Lower leg skin (tissue), 4 donors: ENCODE measurements at regions not wholly inside any gene's neighbourhood (a gene's known extent, or its start where the extent isn't known, plus 50 kb on each side); places are given as distances from the start of the nearest gene placed in this dataset.
A peak's percentile ranks its signal among the peaks of the same experiment; 100 is the strongest.

Experiments used
- DNase-seq, 2 donors: peaks; one replicate each; pipeline ENCODE4 v3.0.0-alpha.2; 2019; ENCODE audit warnings: low spot score in 2 of 2
- H3K4me3 ChIP-seq: fragments of 200-600 bp; sonication (generic); 2 replicates; pipeline ENCODE4 v1.5.1; 2017; ENCODE audit warnings: mild to moderate bottlenecking, low read depth; ENCODE audit not compliant: poor library complexity, severe bottlenecking
- CTCF ChIP-seq, 3 donors: fragments of 450-650 bp; IDR thresholded peaks; one replicate each; pipeline ENCODE4 v1.5.1; 2016; ENCODE audit warnings: antibody characterized with exemption in 3 of 3, mild to moderate bottlenecking in 3 of 3, moderate library complexity in 2 of 3
- POLR2A ChIP-seq, 2 donors: fragments of 450-650 bp; IDR thresholded peaks; one replicate each; pipeline ENCODE4 v1.6.1; 2016 to 2017; ENCODE audit warnings: antibody characterized with exemption in 2 of 2, mild to moderate bottlenecking in 1 of 2, moderate library complexity in 1 of 2
- WGBS, 2 donors: methylation state at CpG; one replicate each; pipeline ENCODE4 v1.1.5; 2018; 5-methylcytosine and 5-hydroxymethylcytosine counted together
- intact Hi-C: fragments of 100-400 bp; cut with DNase I; formaldehyde crosslinking; loops from one replicate; pipeline ENCODE4 v1.15.0; 2023; ENCODE audit warnings: low total_unique reads

GRCh38 chr12:38159092-38159551 is 157.5 kb upstream of the ALG10B start:
- peak in 1 of 2 donors; percentile 74 for DNase-seq
- WGBS, 2 donors = 82 to 90% methylated on average over 18 to 19 of the region's 19 CpGs

GRCh38 chr12:38159591-38160317 is 156.8 kb upstream of the ALG10B start:
- TF ChIP-seq CTCF (IDR thresholded peaks at IDR 0.05) = no peak
- no peak for TF ChIP-seq POLR2A (IDR thresholded peaks at IDR 0.05)
- H3K4me3 ChIP-seq = no peak overlapping the region
- WGBS, 2 donors = 91% methylated on average over 39 of the region's 39 CpGs
- peak in 1 of 2 donors; percentile 74 for DNase-seq
- intact Hi-C loops = no loop called here

More at GRCh38 chr12:38159092-38159551, 157.5 kb upstream of the ALG10B start:
- intact Hi-C loops = no loop called here
- no peak overlapping the region for H3K4me3 ChIP-seq
- no peak for TF ChIP-seq CTCF (IDR thresholded peaks at IDR 0.05)
- TF ChIP-seq POLR2A (IDR thresholded peaks at IDR 0.05) = no peak

- TF ChIP-seq POLR2A (IDR thresholded peaks at IDR 0.05) (no peak), CTCF (IDR thresholded peaks at IDR 0.05) (no peak)
- intact Hi-C loops = no loop called here
- peak in 1 of 2 donors; percentile 77 for DNase-seq
- WGBS, 2 donors = 90 to 92% methylated on average over 40 to 41 of the region's 41 CpGs
- no peak overlapping the region for H3K4me3 ChIP-seq
Measured at GRCh38 chr12:38160318-38161122, 156.1 kb upstream of the ALG10B start.

- peak in 1 of 2 donors; percentile 82 for DNase-seq
- WGBS, 2 donors = 88 to 90% methylated on average over 35 to 37 of the region's 38 CpGs
- intact Hi-C loops = no loop called here
- TF ChIP-seq CTCF (IDR thresholded peaks at IDR 0.05) = no peak
- no peak for TF ChIP-seq POLR2A (IDR thresholded peaks at IDR 0.05)
- H3K4me3 ChIP-seq = no peak overlapping the region
Measured at GRCh38 chr12:38161123-38162000, 155.2 kb upstream of the ALG10B start.

- H3K4me3 ChIP-seq = no peak overlapping the region
- 91 to 93% methylated on average over 18 to 19 of the region's 19 CpGs for WGBS, 2 donors
- intact Hi-C loops = no loop called here
- no peak for TF ChIP-seq CTCF (IDR thresholded peaks at IDR 0.05)
- TF ChIP-seq POLR2A (IDR thresholded peaks at IDR 0.05) = no peak
- DNase-seq = no peak
Measured at GRCh38 chr12:38162013-38162412, 154.6 kb upstream of the ALG10B start.
